ENCODE measurements at regions not wholly inside any gene's neighbourhood (a gene's known extent, or its start where the extent isn't known, plus 50 kb on each side); places are given as distances from the start of the nearest gene placed in this dataset.

DNA sequence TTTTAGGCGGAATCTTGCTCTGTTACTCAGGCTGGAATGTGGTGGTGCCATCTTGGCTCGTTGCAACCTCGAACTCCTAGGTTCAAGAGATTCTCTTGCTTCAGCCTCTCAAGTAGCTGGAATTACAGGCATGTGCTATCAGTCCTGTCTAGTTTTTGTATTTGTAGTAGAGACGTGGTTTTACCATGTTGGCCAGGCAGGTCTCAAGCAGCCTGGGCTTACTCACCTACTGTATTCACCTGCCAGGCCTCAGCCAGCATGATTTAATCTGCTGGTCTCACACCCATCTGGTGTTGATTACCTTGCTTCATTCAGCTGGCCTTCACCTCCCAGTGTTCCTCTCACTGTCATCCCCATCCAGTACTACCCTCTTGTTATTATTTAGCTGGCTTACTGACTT is 102.0 kb downstream of the IL12A start:
- CTCF ChIA-PET, result interaction anchor here (1.2 kb wide), 2 partner anchors 102 to 206 kb away, joined by 3 read pairs; partner anchors contain the start of gene IL12A
- no peak for DNase-seq (ENCODE audit: extremely low spot score)
- POLR2A ChIA-PET, result no interaction called here
- TF ChIP-seq CTCF (IDR thresholded peaks at IDR 0.05; ENCODE audit: control extremely low read depth, extremely low read depth, low read depth, missing control alignments), result no peak

DNA sequence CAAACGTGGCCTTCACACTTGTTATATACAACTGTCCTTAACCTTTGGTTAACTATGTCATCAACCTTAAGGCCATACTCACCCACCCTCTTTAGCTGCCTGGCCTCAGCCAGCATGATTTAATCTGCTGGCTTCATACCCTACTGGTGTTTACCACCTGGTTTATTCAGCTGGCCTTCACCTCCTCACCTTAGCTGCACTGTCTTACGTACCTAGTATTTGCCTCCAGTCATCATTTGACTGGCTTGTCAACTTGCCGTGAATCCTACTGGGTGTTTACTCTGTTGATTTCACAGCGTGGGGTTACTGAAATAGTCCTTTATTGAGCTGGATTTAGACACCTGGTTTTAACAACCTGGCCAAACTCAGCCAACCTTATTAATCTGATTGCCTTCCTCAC is 102.8 kb downstream of the IL12A start:
- CTCF ChIA-PET, result interaction anchor here (1.2 kb wide), 2 partner anchors 103 to 207 kb away, joined by 3 read pairs; partner anchors contain the start of gene IL12A
- no peak for DNase-seq (ENCODE audit: extremely low spot score)
- no peak for TF ChIP-seq CTCF (IDR thresholded peaks at IDR 0.05; ENCODE audit: control extremely low read depth, extremely low read depth, low read depth, missing control alignments)
- POLR2A ChIA-PET, result interaction anchor here (0.6 kb wide), 1 partner anchor 1054 kb away, joined by 3 read pairs; no protein-coding TSS in a partner anchor

DNA sequence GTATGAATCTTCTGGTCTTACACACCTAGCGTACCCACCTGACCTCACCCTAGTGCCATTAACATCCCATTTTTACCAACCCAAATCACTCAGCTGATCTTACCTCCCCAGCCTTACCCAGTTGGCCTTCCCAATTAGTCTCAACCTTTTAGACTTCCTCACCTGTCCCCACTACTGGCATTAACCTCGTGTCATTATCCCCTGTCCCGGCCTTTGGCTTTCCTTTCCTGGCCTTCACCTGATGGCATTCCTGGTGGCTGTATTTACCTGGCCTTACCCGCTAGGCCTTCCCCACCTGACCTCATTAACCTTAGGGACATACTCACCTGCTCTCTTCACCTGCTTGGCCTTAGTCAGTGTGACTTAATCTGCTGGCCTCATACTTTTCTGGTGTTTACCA is 104.1 kb downstream of the IL12A start:
- ChIA-PET POLR2A (no interaction called here), CTCF (no interaction called here)
- DNase-seq (ENCODE audit: extremely low spot score), result no peak
- no peak for TF ChIP-seq CTCF (IDR thresholded peaks at IDR 0.05; ENCODE audit: control extremely low read depth, extremely low read depth, low read depth, missing control alignments)

DNA sequence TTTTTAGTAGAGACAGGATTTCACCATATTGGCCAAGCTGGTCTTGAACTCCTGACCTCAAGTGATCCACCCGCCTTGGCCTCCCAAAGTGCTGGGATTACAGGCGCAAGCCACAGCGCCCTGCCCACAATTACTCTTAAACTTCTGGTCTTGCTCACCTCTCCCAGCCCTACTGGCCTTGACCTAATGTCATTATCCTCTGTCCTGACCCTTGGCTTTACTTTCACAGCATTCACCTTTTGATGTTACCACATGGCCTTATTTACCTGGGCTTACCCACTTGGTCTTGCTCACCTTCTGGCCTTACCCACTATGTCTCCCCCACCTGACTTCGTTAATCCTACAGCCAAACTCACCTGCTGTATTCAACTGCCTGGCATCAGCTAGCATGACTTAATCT is 105.9 kb downstream of the IL12A start:
- CTCF ChIA-PET, result interaction anchor here (0.8 kb wide), 1 partner anchor 222 kb away, joined by 3 read pairs; no protein-coding TSS in a partner anchor

DNA sequence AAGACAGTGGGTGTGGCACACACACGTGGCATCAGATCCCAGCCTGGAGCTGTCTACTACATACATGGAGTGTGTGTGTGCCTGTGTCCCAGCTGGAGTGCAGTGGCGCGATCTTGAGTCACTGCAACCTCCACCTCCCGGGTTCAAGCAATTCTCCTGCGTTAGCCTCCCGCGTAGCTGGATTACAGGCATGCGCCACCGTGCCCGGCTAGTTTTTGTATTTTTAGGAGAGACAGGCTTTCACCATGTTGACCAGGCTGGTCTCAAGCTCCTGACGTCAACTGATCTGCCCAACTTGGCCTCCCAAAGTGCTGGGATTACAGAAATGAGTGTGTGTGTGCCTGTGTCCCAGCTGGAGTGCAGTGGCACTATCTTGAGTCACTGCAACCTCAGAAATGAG is 108.8 kb downstream of the IL12A start:
- ChIA-PET POLR2A (no interaction called here), CTCF (interaction anchor here (1.0 kb wide), 1 partner anchor 15 kb away, joined by 3 read pairs; no protein-coding TSS in a partner anchor)
- DNase-seq (ENCODE audit: extremely low spot score), result no peak
- no peak for TF ChIP-seq CTCF (IDR thresholded peaks at IDR 0.05; ENCODE audit: control extremely low read depth, extremely low read depth, low read depth, missing control alignments)

More for the DNA sequence above, 105.9 kb downstream of the IL12A start:
- DNase-seq (ENCODE audit: extremely low spot score), result no peak
- POLR2A ChIA-PET, result no interaction called here
- no peak for TF ChIP-seq CTCF (IDR thresholded peaks at IDR 0.05; ENCODE audit: control extremely low read depth, extremely low read depth, low read depth, missing control alignments)

DNA sequence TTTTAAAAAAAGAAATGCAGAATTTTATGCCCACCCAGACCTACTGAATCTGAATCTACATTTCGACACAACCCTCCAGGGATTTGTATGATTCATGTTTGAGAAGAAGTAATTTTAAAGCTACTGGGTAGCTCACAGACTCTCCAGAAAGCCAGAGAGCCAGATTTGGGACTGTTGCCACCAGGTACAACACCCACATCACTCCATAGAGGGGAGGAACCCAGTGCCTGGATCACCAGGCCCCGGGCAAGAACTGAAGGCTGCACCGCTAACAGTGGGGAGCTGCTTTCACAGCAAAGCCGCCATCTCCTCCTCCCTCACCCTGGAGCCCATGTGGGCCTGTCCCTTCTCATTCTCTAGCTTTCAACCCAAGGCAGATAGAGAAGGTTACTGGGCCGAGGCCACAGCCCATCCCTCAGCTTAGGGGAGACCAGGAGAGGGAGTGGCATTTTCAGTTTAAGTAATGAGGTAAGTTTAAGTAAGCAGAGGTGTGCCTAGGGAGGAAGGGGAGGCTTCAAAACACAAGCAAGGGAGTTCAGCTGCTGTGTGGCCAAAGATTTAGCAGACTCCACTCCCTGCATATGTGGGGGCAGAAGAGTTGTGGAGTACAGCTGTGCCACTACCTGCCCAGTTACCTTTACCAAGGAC is 109.8 kb downstream of the IL12A start:
- ChIA-PET POLR2A (no interaction called here), CTCF (interaction anchor here (1.0 to 1.4 kb wide), 4 partner anchors 14 to 215 kb away, joined by 3 to 4 read pairs (median 3); no protein-coding TSS in a partner anchor)
- DNase-seq (ENCODE audit: extremely low spot score), result peak; percentile 15
- TF ChIP-seq CTCF (IDR thresholded peaks at IDR 0.05; ENCODE audit: control extremely low read depth, extremely low read depth, low read depth, missing control alignments), result no peak
